SW480 (cell line): ENCODE measurements at regions not wholly inside any gene's neighbourhood (a gene's known extent, or its start where the extent isn't known, plus 50 kb on each side); places are given as distances from the start of the nearest gene placed in this dataset.
"Not testable (repeated sequence)": the region's sequence is repeated elsewhere in the genome, so short reads cannot be mapped to it uniquely, and the experiment has no call there.

Experiments used
- DNase-seq: peaks from one replicate; pipeline ENCODE4 v3.0.0-alpha.2; 2016; ENCODE audit warnings: low spot score

GRCh38 chr6:28585335-28585734, 59.7 kb downstream of the GPX5 start:
- DNase-seq: no peak

- DNase-seq: no peak
Measured at GRCh38 chr6:28586324-28586723, 60.6 kb downstream of the GPX5 start.

- peak; percentile 83 for DNase-seq
Measured at GRCh38 chr6:28586962-28587745, 61.5 kb downstream of the GPX5 start.

GRCh38 chr6:28587746-28588075, 62.0 kb downstream of the GPX5 start:
- DNase-seq: no peak

- DNase-seq: no peak
Measured at GRCh38 chr6:28588666-28589065, 63.0 kb downstream of the GPX5 start.

- peak; percentile 81 for DNase-seq
Measured at GRCh38 chr6:28589234-28589956, 63.7 kb downstream of the GPX5 start.

- no peak for DNase-seq
Measured at GRCh38 chr6:28589957-28590349, 64.3 kb downstream of the GPX5 start.

GRCh38 chr6:28597217-28597835, 71.6 kb downstream of the GPX5 start:
- no peak for DNase-seq

GRCh38 chr6:28597924-28598722, 72.4 kb downstream of the GPX5 start:
- no peak for DNase-seq

- DNase-seq: no peak
Measured at GRCh38 chr6:28598757-28599686, 73.3 kb downstream of the GPX5 start.

GRCh38 chr6:28600245-28600644, 74.6 kb downstream of the GPX5 start:
- DNase-seq: no peak

- DNase-seq: no peak
Measured at GRCh38 chr6:28603891-28604290, 78.2 kb downstream of the GPX5 start.

- DNase-seq: peak; percentile 22
Measured at GRCh38 chr6:28606424-28607391, 81.0 kb downstream of the GPX5 start.

GRCh38 chr6:28607990-28608389, 82.3 kb downstream of the GPX5 start:
- no peak for DNase-seq

GRCh38 chr6:28609672-28610071, 84.0 kb downstream of the GPX5 start:
- no peak for DNase-seq

GRCh38 chr6:28615616-28615954, 89.9 kb downstream of the GPX5 start:
- DNase-seq: no peak

GRCh38 chr6:28615955-28616747, 90.5 kb downstream of the GPX5 start:
- DNase-seq: no peak

- no peak for DNase-seq
Measured at GRCh38 chr6:28618898-28619555, 93.3 kb downstream of the GPX5 start.

GRCh38 chr6:28621268-28621667, 95.6 kb downstream of the GPX5 start:
- DNase-seq: not testable (repeated sequence)
